ENCODE measurements at regions not wholly inside any gene's neighbourhood (a gene's known extent, or its start where the extent isn't known, plus 50 kb on each side); places are given as distances from the start of the nearest gene placed in this dataset.

DNA sequence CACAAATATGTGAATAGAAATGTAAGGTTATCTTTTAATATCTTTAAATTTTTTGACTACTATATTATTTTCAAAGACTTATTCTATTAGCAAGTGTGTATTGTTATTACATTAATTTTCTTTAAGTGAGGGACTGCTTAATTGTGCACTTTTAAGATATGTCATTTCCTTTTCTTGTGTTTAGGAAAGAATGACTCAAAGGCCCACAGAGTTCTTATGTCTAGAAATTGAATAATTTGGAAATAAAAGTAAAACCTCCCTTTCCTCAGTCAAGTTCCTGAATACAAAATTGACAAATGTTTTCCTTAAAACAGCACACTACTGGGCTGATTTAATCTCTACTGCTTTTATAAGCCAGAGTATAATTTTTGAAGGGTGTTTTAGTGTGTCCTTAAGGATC lies 169.7 kb downstream of the TMEM47 start (continued):
- TF ChIP-seq, protein P1, sequence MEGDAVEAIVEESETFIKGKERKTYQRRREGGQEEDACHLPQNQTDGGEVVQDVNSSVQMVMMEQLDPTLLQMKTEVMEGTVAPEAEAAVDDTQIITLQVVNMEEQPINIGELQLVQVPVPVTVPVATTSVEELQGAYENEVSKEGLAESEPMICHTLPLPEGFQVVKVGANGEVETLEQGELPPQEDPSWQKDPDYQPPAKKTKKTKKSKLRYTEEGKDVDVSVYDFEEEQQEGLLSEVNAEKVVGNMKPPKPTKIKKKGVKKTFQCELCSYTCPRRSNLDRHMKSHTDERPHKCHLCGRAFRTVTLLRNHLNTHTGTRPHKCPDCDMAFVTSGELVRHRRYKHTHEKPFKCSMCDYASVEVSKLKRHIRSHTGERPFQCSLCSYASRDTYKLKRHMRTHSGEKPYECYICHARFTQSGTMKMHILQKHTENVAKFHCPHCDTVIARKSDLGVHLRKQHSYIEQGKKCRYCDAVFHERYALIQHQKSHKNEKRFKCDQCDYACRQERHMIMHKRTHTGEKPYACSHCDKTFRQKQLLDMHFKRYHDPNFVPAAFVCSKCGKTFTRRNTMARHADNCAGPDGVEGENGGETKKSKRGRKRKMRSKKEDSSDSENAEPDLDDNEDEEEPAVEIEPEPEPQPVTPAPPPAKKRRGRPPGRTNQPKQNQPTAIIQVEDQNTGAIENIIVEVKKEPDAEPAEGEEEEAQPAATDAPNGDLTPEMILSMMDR (IDR thresholded peaks at IDR 0.05): no peak
- TF ChIP-seq FOXJ3 (CRISPR knock-in tag; IDR thresholded peaks at IDR 0.05): no peak

DNA sequence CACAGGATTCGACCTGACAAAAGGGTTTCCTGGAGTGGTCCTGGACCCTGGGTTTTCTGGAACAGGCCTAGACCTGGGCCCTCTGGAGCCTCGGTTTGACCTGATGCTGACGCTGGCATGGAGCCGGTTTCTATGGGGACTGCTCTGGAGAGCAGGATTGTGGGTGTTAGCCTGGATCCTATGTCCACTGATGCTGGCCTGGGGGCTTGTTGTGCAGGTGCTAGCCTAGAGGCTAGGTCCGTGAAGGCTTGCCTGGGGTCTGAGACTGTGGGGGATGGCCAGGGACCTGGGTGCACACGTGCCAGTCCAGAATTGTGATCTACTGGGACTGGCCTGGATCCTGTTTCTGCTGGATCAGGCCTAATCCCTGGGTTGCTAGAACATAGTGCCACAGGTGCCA lies 173.1 kb downstream of the TMEM47 start:
- WGBS (ENCODE audit: low lambda C conversion rate): 4% methylated on average over 3 of the region's 6 CpGs
- POLR2A ChIA-PET: no interaction called here
- no peaks in the 10 kb centered on the region for H3K4me1 ChIP-seq (ENCODE audit: control insufficient read depth in 1 of 2, insufficient read depth in 2 of 2, low read depth in 1 of 2, low read length in 1 of 2)

DNA sequence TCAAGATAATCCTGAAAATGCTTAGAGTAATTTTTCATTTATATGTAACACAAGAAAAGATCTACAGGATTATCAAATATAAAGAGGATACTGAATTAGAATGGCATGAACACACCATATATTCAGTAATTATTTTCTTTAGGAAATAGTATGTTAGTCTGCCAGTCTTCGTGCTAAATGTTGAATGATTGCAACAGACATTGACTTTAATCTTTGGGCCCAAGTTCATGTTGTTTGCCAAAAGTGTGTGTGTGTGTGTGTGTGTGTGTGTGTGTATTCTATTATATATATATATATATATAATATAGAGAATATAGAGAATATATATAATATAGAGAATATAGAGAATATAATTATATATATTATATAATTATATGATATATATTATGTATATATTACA lies 186.6 kb downstream of the TMEM47 start:
- POLR2A ChIA-PET: no interaction called here
- TF ChIP-seq, protein P1 (IDR thresholded peaks at IDR 0.05): no peak
- TF ChIP-seq MXI1 (IDR thresholded peaks at IDR 0.05; ENCODE audit: low read depth, low read length): no peak
- TF ChIP-seq MEF2A (IDR thresholded peaks at IDR 0.05; ENCODE audit: borderline replicate concordance, low read depth): no peak
- TF ChIP-seq JUND (IDR thresholded peaks at IDR 0.05): no peak
- no peak for TF ChIP-seq NRF1 (IDR thresholded peaks at IDR 0.05; ENCODE audit: low read depth, low read length)
- TF ChIP-seq, protein P2, sequence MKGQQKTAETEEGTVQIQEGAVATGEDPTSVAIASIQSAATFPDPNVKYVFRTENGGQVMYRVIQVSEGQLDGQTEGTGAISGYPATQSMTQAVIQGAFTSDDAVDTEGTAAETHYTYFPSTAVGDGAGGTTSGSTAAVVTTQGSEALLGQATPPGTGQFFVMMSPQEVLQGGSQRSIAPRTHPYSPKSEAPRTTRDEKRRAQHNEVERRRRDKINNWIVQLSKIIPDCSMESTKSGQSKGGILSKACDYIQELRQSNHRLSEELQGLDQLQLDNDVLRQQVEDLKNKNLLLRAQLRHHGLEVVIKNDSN (IDR thresholded peaks at IDR 0.05; ENCODE audit: borderline replicate concordance, low read depth): no peak
- no peak for TF ChIP-seq RFX5 (IDR thresholded peaks at IDR 0.05; ENCODE audit: low read length)
- TF ChIP-seq FOXJ3 (CRISPR knock-in tag; IDR thresholded peaks at IDR 0.05): no peak
- TF ChIP-seq, protein P3, sequence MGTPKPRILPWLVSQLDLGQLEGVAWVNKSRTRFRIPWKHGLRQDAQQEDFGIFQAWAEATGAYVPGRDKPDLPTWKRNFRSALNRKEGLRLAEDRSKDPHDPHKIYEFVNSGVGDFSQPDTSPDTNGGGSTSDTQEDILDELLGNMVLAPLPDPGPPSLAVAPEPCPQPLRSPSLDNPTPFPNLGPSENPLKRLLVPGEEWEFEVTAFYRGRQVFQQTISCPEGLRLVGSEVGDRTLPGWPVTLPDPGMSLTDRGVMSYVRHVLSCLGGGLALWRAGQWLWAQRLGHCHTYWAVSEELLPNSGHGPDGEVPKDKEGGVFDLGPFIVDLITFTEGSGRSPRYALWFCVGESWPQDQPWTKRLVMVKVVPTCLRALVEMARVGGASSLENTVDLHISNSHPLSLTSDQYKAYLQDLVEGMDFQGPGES (IDR thresholded peaks at IDR 0.05; ENCODE audit: low read depth, low read length): no peak
- TF ChIP-seq EP300 (IDR thresholded peaks at IDR 0.05; ENCODE audit: borderline replicate concordance in 1 of 2, low read depth in 1 of 2, low read length in 1 of 2): no peak

More for the DNA sequence above, 173.1 kb downstream of the TMEM47 start:
- Histone ChIP-seq H3F3A (replicated peaks; ENCODE audit: insufficient read depth) (no peaks in the 10 kb centered on the region), H3K9me3 (no peaks in the 10 kb centered on the region), H3K27ac (ENCODE audit: low read depth in 2 of 2, low read length in 1 of 2) (no peak overlapping the region), H4K20me1 (ENCODE audit: insufficient read depth) (no peaks in the 10 kb centered on the region), H3K79me2 (ENCODE audit: insufficient read depth) (no peaks in the 10 kb centered on the region), H3K4me2 (no peak overlapping the region), H3K36me3 (replicated peaks in 1 of 2; ENCODE audit: control insufficient read depth in 1 of 2, insufficient read depth in 2 of 2, low read length in 1 of 2) (no peaks in the 10 kb centered on the region), H3K4me3 (ENCODE audit: low read depth in 2 of 2, low read length in 1 of 2) (no peak overlapping the region), H3K27me3 (ENCODE audit: insufficient read depth) (no peaks in the 10 kb centered on the region), H3K9ac (no peak overlapping the region), H2AFZ (ENCODE audit: low read depth) (no peak overlapping the region), H3K9me2 (no peaks in the 10 kb centered on the region)
- no peak for DNase-seq
- CTCF ChIA-PET: no interaction called here
- TF ChIP-seq RFX5 (IDR thresholded peaks at IDR 0.05; ENCODE audit: low read length) (no peak), NFIC (IDR thresholded peaks at IDR 0.05; ENCODE audit: borderline replicate concordance) (no peak), NRF1 (IDR thresholded peaks at IDR 0.05; ENCODE audit: low read depth, low read length) (no peak), CHD2 (IDR thresholded peaks at IDR 0.05; ENCODE audit: low read length, partially characterized antibody) (no peak), YY1 (IDR thresholded peaks at IDR 0.05; ENCODE audit: low read depth) (no peak), EZH2phosphoT487 (IDR thresholded peaks at IDR 0.05; ENCODE audit: borderline replicate concordance, low read depth) (no peak), TAF1 (IDR thresholded peaks at IDR 0.05; ENCODE audit: borderline replicate concordance, low read depth, low read length) (no peak), MXI1 (IDR thresholded peaks at IDR 0.05; ENCODE audit: low read depth, low read length) (no peak), FOSL2 (IDR thresholded peaks at IDR 0.05; ENCODE audit: borderline replicate concordance, low read depth) (no peak)
- TF ChIP-seq, protein P1 (IDR thresholded peaks at IDR 0.05): no peak
- TF ChIP-seq, protein P2 (IDR thresholded peaks at IDR 0.05; ENCODE audit: borderline replicate concordance, low read depth): no peak

More for the DNA sequence above, 186.6 kb downstream of the TMEM47 start:
- no peak for DNase-seq
- 0% methylated on average over 1 of the region's 1 CpG for WGBS (ENCODE audit: low lambda C conversion rate)
- Histone ChIP-seq H3K9ac (no peak overlapping the region), H2AFZ (ENCODE audit: low read depth) (no peak overlapping the region), H3K4me1 (ENCODE audit: control insufficient read depth in 1 of 2, insufficient read depth in 2 of 2, low read depth in 1 of 2, low read length in 1 of 2) (no peaks in the 10 kb centered on the region), H3K4me3 (ENCODE audit: low read depth in 2 of 2, low read length in 1 of 2) (no peak overlapping the region), H3K27me3 (ENCODE audit: insufficient read depth) (no peaks in the 10 kb centered on the region), H3K9me3 (no peaks in the 10 kb centered on the region), H3F3A (replicated peaks; ENCODE audit: insufficient read depth) (no peaks in the 10 kb centered on the region), H3K4me2 (no peak overlapping the region), H4K20me1 (ENCODE audit: insufficient read depth) (no peaks in the 10 kb centered on the region), H3K36me3 (replicated peaks in 1 of 2; ENCODE audit: control insufficient read depth in 1 of 2, insufficient read depth in 2 of 2, low read length in 1 of 2) (no peaks in the 10 kb centered on the region), H3K79me2 (ENCODE audit: insufficient read depth) (no peaks in the 10 kb centered on the region), H3K9me2 (no peaks in the 10 kb centered on the region), H3K27ac (ENCODE audit: low read depth in 2 of 2, low read length in 1 of 2) (no peak overlapping the region)
- CTCF ChIA-PET: no interaction called here

All from SK-N-SH (cell line).